ENCODE measurements at regions not wholly inside any gene's neighbourhood (a gene's known extent, or its start where the extent isn't known, plus 50 kb on each side); places are given as distances from the start of the nearest gene placed in this dataset.

- TF ChIP-seq RELA (IDR thresholded peaks at IDR 0.05; ENCODE audit: borderline replicate concordance, partially characterized antibody) (no peak), BACH1 (IDR thresholded peaks at IDR 0.05; ENCODE audit: borderline replicate concordance) (no peak), NFIC (IDR thresholded peaks at IDR 0.05; ENCODE audit: low read depth, low read length) (no peak), ZBTB40 (IDR thresholded peaks at IDR 0.05; ENCODE audit: borderline replicate concordance) (no peak), SMC3 (IDR thresholded peaks at IDR 0.05; ENCODE audit: borderline replicate concordance, low read length) (no peak), CHD1 (IDR thresholded peaks at IDR 0.05; ENCODE audit: low read depth, low read length) (no peak), USF2 (IDR thresholded peaks at IDR 0.05; ENCODE audit: borderline replicate concordance, low read depth, low read length) (no peak), IKZF1 (conservative IDR thresholded peaks at IDR 0.05) (no peak), SKIL (IDR thresholded peaks at IDR 0.05; ENCODE audit: low read depth, poor library complexity, severe bottlenecking) (no peak)
- TF ChIP-seq, protein P1, sequence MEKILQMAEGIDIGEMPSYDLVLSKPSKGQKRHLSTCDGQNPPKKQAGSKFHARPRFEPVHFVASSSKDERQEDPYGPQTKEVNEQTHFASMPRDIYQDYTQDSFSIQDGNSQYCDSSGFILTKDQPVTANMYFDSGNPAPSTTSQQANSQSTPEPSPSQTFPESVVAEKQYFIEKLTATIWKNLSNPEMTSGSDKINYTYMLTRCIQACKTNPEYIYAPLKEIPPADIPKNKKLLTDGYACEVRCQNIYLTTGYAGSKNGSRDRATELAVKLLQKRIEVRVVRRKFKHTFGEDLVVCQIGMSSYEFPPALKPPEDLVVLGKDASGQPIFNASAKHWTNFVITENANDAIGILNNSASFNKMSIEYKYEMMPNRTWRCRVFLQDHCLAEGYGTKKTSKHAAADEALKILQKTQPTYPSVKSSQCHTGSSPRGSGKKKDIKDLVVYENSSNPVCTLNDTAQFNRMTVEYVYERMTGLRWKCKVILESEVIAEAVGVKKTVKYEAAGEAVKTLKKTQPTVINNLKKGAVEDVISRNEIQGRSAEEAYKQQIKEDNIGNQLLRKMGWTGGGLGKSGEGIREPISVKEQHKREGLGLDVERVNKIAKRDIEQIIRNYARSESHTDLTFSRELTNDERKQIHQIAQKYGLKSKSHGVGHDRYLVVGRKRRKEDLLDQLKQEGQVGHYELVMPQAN (conservative IDR thresholded peaks at IDR 0.05): no peak
Observed at GRCh38 chr9:90455316-90455715, 187.3 kb downstream of the DIRAS2 start (continued).
